GM21390 (cell line): ENCODE measurements at regions not wholly inside any gene's neighbourhood (a gene's known extent, or its start where the extent isn't known, plus 50 kb on each side); places are given as distances from the start of the nearest gene placed in this dataset.
"Not testable (repeated sequence)": the region's sequence is repeated elsewhere in the genome, so short reads cannot be mapped to it uniquely, and the experiment has no call there.

ENCODE experiments used
- ATAC-seq: cut with Tn5 transposase; IDR thresholded peaks from one replicate; pipeline ENCODE4 v1.9.1; 2021; ENCODE audit not compliant: unreplicated experiment

GRCh38 chr6:79394690-79395089, 142.5 kb downstream of the LCA5 start:
- ATAC-seq, result no peak

- ATAC-seq, result no peak
These were observed 145.1 kb downstream of the LCA5 start for GRCh38 chr6:79392094-79392493.

GRCh38 chr6:79391480-79391879, 145.8 kb downstream of the LCA5 start:
- no peak for ATAC-seq

- no peak for ATAC-seq
These were observed 151.3 kb downstream of the LCA5 start for GRCh38 chr6:79385893-79386292.

GRCh38 chr6:79385333-79385732, 150.9 kb upstream of the HMGN3 start:
- ATAC-seq, result no peak

- no peak for ATAC-seq
These were observed 150.4 kb upstream of the HMGN3 start for GRCh38 chr6:79384845-79385244.

GRCh38 chr6:79378957-79379356, 144.5 kb upstream of the HMGN3 start:
- no peak for ATAC-seq

GRCh38 chr6:79377888-79378348, 143.4 kb upstream of the HMGN3 start:
- peak; percentile 71 for ATAC-seq

GRCh38 chr6:79377047-79377446, 142.6 kb upstream of the HMGN3 start:
- no peak for ATAC-seq

- no peak for ATAC-seq
These were observed 141.3 kb upstream of the HMGN3 start for GRCh38 chr6:79375635-79376337.

GRCh38 chr6:79374308-79374707, 139.8 kb upstream of the HMGN3 start:
- ATAC-seq, result no peak

- ATAC-seq, result no peak
These were observed 139.4 kb upstream of the HMGN3 start for GRCh38 chr6:79373880-79374279.

- ATAC-seq, result no peak
These were observed 138.8 kb upstream of the HMGN3 start for GRCh38 chr6:79373246-79373645.

GRCh38 chr6:79372757-79373156, 138.3 kb upstream of the HMGN3 start:
- no peak for ATAC-seq

- no peak for ATAC-seq
These were observed 134.5 kb upstream of the HMGN3 start for GRCh38 chr6:79369026-79369425.

GRCh38 chr6:79363441-79363840, 129.0 kb upstream of the HMGN3 start:
- ATAC-seq, result not testable (repeated sequence)

- ATAC-seq, result not testable (repeated sequence)
These were observed 126.6 kb upstream of the HMGN3 start for GRCh38 chr6:79361074-79361473.

- no peak for ATAC-seq
These were observed 118.7 kb upstream of the HMGN3 start for GRCh38 chr6:79353226-79353625.

- ATAC-seq, result no peak
These were observed 104.0 kb upstream of the HMGN3 start for GRCh38 chr6:79338493-79338892.

GRCh38 chr6:79335133-79335674, 100.7 kb upstream of the HMGN3 start:
- peak; percentile 89 for ATAC-seq

- no peak for ATAC-seq
These were observed 100.2 kb upstream of the HMGN3 start for GRCh38 chr6:79334674-79335073.

GRCh38 chr6:79330704-79331103, 96.2 kb upstream of the HMGN3 start:
- ATAC-seq, result no peak

GRCh38 chr6:79313254-79313653, 78.8 kb upstream of the HMGN3 start:
- no peak for ATAC-seq
